ENCODE measurements at regions not wholly inside any gene's neighbourhood (a gene's known extent, or its start where the extent isn't known, plus 50 kb on each side); places are given as distances from the start of the nearest gene placed in this dataset.
"Not testable (repeated sequence)": the region's sequence is repeated elsewhere in the genome, so short reads cannot be mapped to it uniquely, and the experiment has no call there.

DNA sequence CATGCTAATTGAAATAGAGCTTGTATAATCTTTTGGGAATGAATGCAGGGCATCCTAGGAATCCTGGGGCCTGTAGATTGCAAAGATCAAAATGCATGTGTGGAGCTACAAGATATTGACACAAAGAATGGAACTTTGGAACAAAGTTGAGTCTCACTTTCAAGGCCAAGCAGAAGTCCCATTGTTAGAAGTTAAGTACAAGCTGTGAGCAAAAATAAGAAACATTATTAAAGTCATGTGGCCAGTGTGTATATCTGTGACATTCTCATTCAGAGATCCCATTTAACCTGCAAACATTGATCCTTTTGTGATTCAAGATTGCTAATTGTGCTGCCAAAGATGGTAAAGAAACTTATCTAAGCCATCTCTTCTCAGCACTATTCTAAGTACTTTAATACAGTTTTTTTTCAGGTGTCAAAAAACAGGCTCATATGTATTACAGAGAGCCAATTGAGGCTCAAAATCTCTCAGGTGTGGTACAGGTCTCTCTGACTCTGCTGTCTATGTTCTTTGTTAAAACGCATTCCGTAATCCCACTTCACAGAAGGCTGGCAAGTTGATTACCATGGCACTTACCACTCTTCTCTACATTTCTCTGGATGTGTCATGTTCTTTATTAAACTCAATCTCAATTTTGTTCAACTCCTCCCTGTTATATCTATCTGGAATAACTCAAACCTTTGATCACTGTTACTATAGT, 704.4 kb upstream of the NEGR1 start:
- ChIA-PET POLR2A (no interaction called here), RAD21 (ENCODE audit: unreplicated experiment) (no interaction called here)

DNA sequence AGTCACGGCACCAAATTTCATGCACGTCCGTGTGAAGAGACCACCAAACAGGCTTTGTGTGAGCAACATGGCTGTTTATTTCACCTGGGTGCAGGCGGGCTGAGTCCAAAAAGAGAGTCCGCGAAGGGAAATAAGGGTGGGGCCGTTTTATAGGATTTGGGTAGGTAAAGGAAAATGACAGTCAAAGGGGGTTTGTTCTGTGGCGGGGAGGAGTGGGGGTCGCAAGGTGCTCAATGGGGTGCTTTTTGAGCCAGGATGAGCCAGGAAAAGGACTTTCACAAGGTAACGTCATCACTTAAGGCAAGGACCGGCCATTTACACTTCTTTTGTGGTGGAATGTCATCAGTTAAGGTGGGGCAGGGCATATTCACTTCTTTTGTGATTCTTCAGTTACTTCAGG, 702.7 kb upstream of the NEGR1 start:
- H4K20me1 ChIP-seq (ENCODE audit: control insufficient read depth, insufficient read depth); H3K4me2 ChIP-seq (ENCODE audit: control insufficient read depth, insufficient read depth); H3K27ac ChIP-seq (ENCODE audit: control insufficient read depth, insufficient read depth); BruUV-seq (replicated peaks); H3K4me3 ChIP-seq; SMC1A ChIA-PET (ENCODE audit: uncharacterized antibody, unreplicated experiment); intact Hi-C loops (cut with micrococcal nuclease; ENCODE audit: unreplicated experiment); H3K36me3 ChIP-seq (ENCODE audit: control insufficient read depth in 2 of 2, insufficient read depth in 2 of 2, low read length in 1 of 2); H3K27me3 ChIP-seq (replicated peaks in 1 of 2; ENCODE audit: control insufficient read depth in 2 of 2, insufficient read depth in 2 of 2, low read length in 1 of 2); POLR2A ChIA-PET; H3K9me3 ChIP-seq (replicated peaks; ENCODE audit: control insufficient read depth, insufficient read depth, low read length); H2AFZ ChIP-seq (ENCODE audit: control insufficient read depth, low read depth, low read length); ATAC-seq; CTCF ChIA-PET; H3K9ac ChIP-seq (ENCODE audit: control insufficient read depth, insufficient read depth, low read length); H3K79me2 ChIP-seq (ENCODE audit: control insufficient read depth, insufficient read depth, low read length); H3K4me1 ChIP-seq (ENCODE audit: control insufficient read depth, insufficient read depth, low read length); RAD21 ChIA-PET (ENCODE audit: unreplicated experiment); FAIRE-seq; in situ Hi-C loops (cut with MboI); DNase-seq (ENCODE audit: low read depth, low spot score): not testable (repeated sequence)
- WGBS (ENCODE audit: insufficient coverage, insufficient replicate concordance, low lambda C conversion rate, missing lambda C conversion rate) = 51% methylated on average over 10 of the region's 11 CpGs

More for the DNA sequence above, 704.4 kb upstream of the NEGR1 start:
- TF ChIP-seq SREBF2 (IDR thresholded peaks at IDR 0.05; ENCODE audit: low read length) = no peak
- TF ChIP-seq MAX (IDR thresholded peaks at IDR 0.05; ENCODE audit: low read depth, low read length) = no peak
- no peak for TF ChIP-seq YBX1 (IDR thresholded peaks at IDR 0.05)
- TF ChIP-seq JUNB (IDR thresholded peaks at IDR 0.05) = no peak
- TF ChIP-seq, protein P1, sequence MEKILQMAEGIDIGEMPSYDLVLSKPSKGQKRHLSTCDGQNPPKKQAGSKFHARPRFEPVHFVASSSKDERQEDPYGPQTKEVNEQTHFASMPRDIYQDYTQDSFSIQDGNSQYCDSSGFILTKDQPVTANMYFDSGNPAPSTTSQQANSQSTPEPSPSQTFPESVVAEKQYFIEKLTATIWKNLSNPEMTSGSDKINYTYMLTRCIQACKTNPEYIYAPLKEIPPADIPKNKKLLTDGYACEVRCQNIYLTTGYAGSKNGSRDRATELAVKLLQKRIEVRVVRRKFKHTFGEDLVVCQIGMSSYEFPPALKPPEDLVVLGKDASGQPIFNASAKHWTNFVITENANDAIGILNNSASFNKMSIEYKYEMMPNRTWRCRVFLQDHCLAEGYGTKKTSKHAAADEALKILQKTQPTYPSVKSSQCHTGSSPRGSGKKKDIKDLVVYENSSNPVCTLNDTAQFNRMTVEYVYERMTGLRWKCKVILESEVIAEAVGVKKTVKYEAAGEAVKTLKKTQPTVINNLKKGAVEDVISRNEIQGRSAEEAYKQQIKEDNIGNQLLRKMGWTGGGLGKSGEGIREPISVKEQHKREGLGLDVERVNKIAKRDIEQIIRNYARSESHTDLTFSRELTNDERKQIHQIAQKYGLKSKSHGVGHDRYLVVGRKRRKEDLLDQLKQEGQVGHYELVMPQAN (conservative IDR thresholded peaks at IDR 0.05) = no peak
- TF ChIP-seq BRCA1 (IDR thresholded peaks at IDR 0.05; ENCODE audit: low read depth, low read length) = no peak
- TF ChIP-seq GATAD2B (conservative IDR thresholded peaks at IDR 0.05; ENCODE audit: low read depth) = no peak
- no peak for TF ChIP-seq RUNX3 (IDR thresholded peaks at IDR 0.05; ENCODE audit: low read length)
- no peak for TF ChIP-seq PML (IDR thresholded peaks at IDR 0.05; ENCODE audit: low read length)
- no peak for TF ChIP-seq NR2F1 (conservative IDR thresholded peaks at IDR 0.05)
- ChIA-PET SMC1A (ENCODE audit: uncharacterized antibody, unreplicated experiment) (no interaction called here), CTCF (no interaction called here)
- Histone ChIP-seq H3K4me3 (no peak overlapping the region), H3K4me1 (ENCODE audit: control insufficient read depth, insufficient read depth, low read length) (no peaks in the 10 kb centered on the region), H3K9me3 (replicated peaks; ENCODE audit: control insufficient read depth, insufficient read depth, low read length) (no peaks in the 10 kb centered on the region), H4K20me1 (ENCODE audit: control insufficient read depth, insufficient read depth) (no peaks in the 10 kb centered on the region), H3K27me3 (replicated peaks in 1 of 2; ENCODE audit: control insufficient read depth in 2 of 2, insufficient read depth in 2 of 2, low read length in 1 of 2) (no peaks in the 10 kb centered on the region), H3K36me3 (ENCODE audit: control insufficient read depth in 2 of 2, insufficient read depth in 2 of 2, low read length in 1 of 2) (no peaks in the 10 kb centered on the region), H3K27ac (ENCODE audit: control insufficient read depth, insufficient read depth) (no peak overlapping the region), H2AFZ (ENCODE audit: control insufficient read depth, low read depth, low read length) (no peak overlapping the region), H3K4me2 (ENCODE audit: control insufficient read depth, insufficient read depth) (no peak overlapping the region), H3K79me2 (ENCODE audit: control insufficient read depth, insufficient read depth, low read length) (no peaks in the 10 kb centered on the region), H3K9ac (ENCODE audit: control insufficient read depth, insufficient read depth, low read length) (no peak overlapping the region)
- no peak for FAIRE-seq
- in situ Hi-C loops (cut with MboI) (no loop called here), intact Hi-C loops (cut with micrococcal nuclease; ENCODE audit: unreplicated experiment) (no loop called here)
- DNase-seq (ENCODE audit: low read depth, low spot score) = no peak
- BruUV-seq (replicated peaks) = no TSS peak
- WGBS (ENCODE audit: insufficient coverage, insufficient replicate concordance, low lambda C conversion rate, missing lambda C conversion rate) = 77% methylated on average over 2 of the region's 2 CpGs
- no peak for ATAC-seq

DNA sequence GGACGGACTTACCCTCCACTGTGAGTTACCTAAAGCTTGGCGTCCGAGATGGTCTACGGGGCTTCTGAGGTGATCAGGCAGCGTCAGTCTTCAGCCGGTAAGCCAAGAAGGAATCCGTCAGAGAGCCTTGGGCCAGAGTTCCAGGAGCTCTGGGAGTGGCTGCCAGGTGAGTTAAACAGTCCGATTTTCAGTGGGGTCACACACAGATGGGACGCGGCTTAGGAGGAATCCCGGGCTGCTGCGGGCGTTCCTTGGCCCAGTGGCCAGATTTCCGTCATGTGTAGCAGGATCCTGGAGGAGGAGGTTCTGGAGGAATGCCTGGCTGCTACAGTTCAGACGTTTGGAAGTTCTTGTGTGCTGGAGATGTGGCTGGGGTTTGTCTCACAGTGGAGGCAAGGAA, 700.7 kb upstream of the NEGR1 start:
- in situ Hi-C loops (cut with MboI); H3K79me2 ChIP-seq (ENCODE audit: control insufficient read depth, insufficient read depth, low read length); intact Hi-C loops (cut with micrococcal nuclease; ENCODE audit: unreplicated experiment); FAIRE-seq; H3K27me3 ChIP-seq (replicated peaks in 1 of 2; ENCODE audit: control insufficient read depth in 2 of 2, insufficient read depth in 2 of 2, low read length in 1 of 2); DNase-seq (ENCODE audit: low read depth, low spot score); CTCF ChIA-PET; H3K4me3 ChIP-seq; H3K4me2 ChIP-seq (ENCODE audit: control insufficient read depth, insufficient read depth); H3K9ac ChIP-seq (ENCODE audit: control insufficient read depth, insufficient read depth, low read length); H3K9me3 ChIP-seq (replicated peaks; ENCODE audit: control insufficient read depth, insufficient read depth, low read length); POLR2A ChIA-PET; H2AFZ ChIP-seq (ENCODE audit: control insufficient read depth, low read depth, low read length); H3K27ac ChIP-seq (ENCODE audit: control insufficient read depth, insufficient read depth); H3K4me1 ChIP-seq (ENCODE audit: control insufficient read depth, insufficient read depth, low read length); H4K20me1 ChIP-seq (ENCODE audit: control insufficient read depth, insufficient read depth); RAD21 ChIA-PET (ENCODE audit: unreplicated experiment); ATAC-seq; H3K36me3 ChIP-seq (ENCODE audit: control insufficient read depth in 2 of 2, insufficient read depth in 2 of 2, low read length in 1 of 2); BruUV-seq (replicated peaks); SMC1A ChIA-PET (ENCODE audit: uncharacterized antibody, unreplicated experiment): not testable (repeated sequence)
- 46% methylated on average over 15 of the region's 15 CpGs for WGBS (ENCODE audit: insufficient coverage, insufficient replicate concordance, low lambda C conversion rate, missing lambda C conversion rate)
